Activated T-cell treated with anti-CD3 and anti-CD28 coated beads, Interleukin-2, amount 50 U/mL, for 4 hours (primary cell): ENCODE measurements at regions not wholly inside any gene's neighbourhood (a gene's known extent, or its start where the extent isn't known, plus 50 kb on each side); places are given as distances from the start of the nearest gene placed in this dataset.

Experiments used
- ATAC-seq, 2 donors: fragments of 200-7000 bp; cut with Tn5 transposase; one replicate each; pipeline ENCODE4 v1.10.0; 2021
- DNase-seq: peaks from one replicate; pipeline ENCODE4 v3.0.0-alpha.2; 2020
- H3K27me3 Mint-ChIP-seq: one replicate; pipeline ENCODE4 v1.8.0; 2021; ENCODE audit warnings: low read depth, mixed read lengths
- H3K36me3 Mint-ChIP-seq: one replicate; pipeline ENCODE4 v1.8.0; 2022; ENCODE audit warnings: mixed read lengths; ENCODE audit not compliant: insufficient read depth
- H3K4me1 Mint-ChIP-seq: one replicate; pipeline ENCODE4 v1.8.0; 2021; ENCODE audit warnings: low read depth, mixed read lengths
- H3K4me3 Mint-ChIP-seq: one replicate; pipeline ENCODE4 v1.8.0; 2021; ENCODE audit warnings: mild to moderate bottlenecking, moderate library complexity, mixed read lengths
- H3K9me3 Mint-ChIP-seq: one replicate; pipeline ENCODE4 v1.8.0; 2021; ENCODE audit warnings: mixed read lengths

DNA sequence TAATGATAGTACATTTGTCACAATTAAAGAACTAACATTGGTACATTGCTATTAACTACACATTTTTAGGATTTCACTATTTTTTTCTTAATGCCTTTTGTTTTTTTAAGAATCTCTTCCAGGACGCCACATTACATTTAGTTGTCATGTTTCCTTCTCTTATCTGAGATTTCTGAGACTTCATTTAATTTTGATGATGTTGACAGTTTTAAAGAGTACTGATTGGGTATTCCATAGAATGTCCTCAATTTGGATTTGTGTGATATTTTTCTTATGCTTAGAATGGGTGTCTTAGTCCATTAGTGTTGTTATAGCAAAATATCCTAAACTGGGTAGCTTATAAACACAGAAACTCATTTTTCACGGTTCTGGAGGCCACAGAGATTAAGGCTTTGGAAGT, 1095.5 kb upstream of the LCORL start:
- DNase-seq = no peak
- no peaks in the 10 kb centered on the region for H3K9me3 Mint-ChIP-seq
- H3K4me1 Mint-ChIP-seq = no peaks in the 10 kb centered on the region
- H3K36me3 Mint-ChIP-seq = no peaks in the 10 kb centered on the region
- H3K27me3 Mint-ChIP-seq = no peaks in the 10 kb centered on the region
- ATAC-seq = no peak
- H3K4me3 Mint-ChIP-seq = no peak overlapping the region

DNA sequence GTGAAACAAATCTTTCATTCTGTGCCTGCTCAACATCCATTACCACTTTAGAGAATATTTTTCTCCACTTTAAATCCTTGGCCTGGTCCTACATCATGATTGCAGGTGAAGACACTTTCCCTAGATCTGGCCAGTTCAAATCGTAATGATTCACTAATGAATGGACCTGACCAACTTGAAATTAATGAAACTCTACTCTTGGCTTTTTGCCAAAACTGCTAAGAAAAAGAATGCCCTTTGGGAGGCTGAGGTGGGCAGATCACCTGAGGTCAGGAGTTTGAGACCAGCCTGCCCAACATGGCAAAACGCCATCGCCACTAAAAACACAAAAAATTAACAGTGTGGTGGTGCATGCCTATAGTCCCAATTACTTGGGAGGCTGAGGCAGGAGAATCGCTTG, 1082.6 kb upstream of the LCORL start:
- Mint-ChIP-seq H3K36me3 (no peaks in the 10 kb centered on the region), H3K9me3 (peaks cover 17% of the 10 kb centered on the region), H3K4me1 (no peaks in the 10 kb centered on the region), H3K4me3 (no peak overlapping the region), H3K27me3 (no peaks in the 10 kb centered on the region)
- DNase-seq = no peak
- ATAC-seq = no peak

DNA sequence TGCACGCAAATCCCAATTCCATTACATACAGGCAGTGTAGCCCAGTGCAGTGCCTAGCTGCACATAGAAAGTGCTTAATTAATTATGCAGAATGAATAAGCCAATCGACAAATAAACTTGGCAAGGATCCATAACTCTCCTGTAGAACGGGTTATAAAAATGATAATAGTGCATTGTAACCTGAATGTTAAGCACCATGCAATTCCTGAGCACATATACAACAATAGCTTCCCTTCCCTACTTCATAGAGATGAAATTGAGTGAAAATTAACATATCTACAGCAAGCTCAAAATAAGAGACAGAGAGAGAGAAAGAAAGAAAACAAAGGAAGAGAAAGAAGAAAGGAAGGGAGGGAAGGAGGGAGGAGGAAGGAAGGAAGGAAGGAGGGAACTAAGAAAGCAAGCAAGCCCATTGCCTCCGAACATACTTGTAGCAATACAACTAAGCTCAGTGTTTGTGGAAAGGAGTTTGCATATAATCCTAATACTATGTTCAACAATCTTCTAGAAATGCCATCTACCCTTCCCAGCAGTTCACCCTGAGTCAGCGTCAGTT, 1074.0 kb upstream of the LCORL start:
- ATAC-seq (no peak), DNase-seq (no peak)
- H3K9me3 Mint-ChIP-seq = peaks cover 15% of the 10 kb centered on the region
- no peaks in the 10 kb centered on the region for H3K4me1 Mint-ChIP-seq
- no peaks in the 10 kb centered on the region for H3K36me3 Mint-ChIP-seq
- no peaks in the 10 kb centered on the region for H3K27me3 Mint-ChIP-seq
- no peak overlapping the region for H3K4me3 Mint-ChIP-seq

DNA sequence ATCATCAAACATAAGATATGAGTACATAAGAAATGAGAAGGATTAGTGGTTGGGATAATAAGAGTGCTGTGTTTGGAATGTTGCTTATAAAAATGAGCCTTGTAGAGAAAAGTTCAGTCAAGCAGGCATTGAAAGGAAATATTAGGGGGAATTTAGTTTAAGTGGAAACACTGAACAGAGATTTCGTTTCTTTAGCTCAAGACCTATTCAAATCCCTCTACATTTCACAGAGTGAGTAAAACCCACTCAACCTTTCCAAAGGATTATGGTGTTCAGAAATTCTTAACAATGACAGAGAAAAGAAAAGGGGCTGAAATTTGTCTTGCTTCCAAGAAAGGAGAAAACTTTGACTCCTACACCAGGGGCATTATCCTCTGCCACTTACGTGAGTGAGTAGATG, 1072.4 kb upstream of the LCORL start:
- ATAC-seq = no peak
- DNase-seq = no peak
- Mint-ChIP-seq H3K9me3 (peaks cover 15% of the 10 kb centered on the region), H3K27me3 (no peaks in the 10 kb centered on the region), H3K4me1 (no peaks in the 10 kb centered on the region), H3K36me3 (no peaks in the 10 kb centered on the region), H3K4me3 (no peak overlapping the region)

DNA sequence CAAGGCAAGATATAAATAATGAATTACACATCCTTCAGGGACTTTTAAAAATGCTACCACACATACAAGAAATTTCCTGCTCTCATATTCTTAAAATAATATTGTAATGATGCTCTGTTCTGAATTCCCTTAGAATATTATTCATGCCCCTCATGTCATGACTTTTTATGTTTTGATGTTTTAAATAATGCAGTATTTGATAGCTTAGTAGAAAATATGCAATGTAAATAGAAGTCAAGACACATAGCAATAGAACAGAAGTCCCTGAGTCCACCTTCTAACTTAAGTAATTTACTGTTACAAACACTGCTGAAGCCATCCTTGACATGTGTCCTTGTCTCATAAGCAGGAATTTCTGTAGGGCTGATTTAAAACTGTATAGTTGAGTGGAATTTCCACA, 1071.2 kb upstream of the LCORL start:
- H3K27me3 Mint-ChIP-seq = no peaks in the 10 kb centered on the region
- DNase-seq = no peak
- no peaks in the 10 kb centered on the region for H3K36me3 Mint-ChIP-seq
- no peaks in the 10 kb centered on the region for H3K4me1 Mint-ChIP-seq
- no peak for ATAC-seq
- H3K4me3 Mint-ChIP-seq = no peak overlapping the region
- peaks cover 13% of the 10 kb centered on the region for H3K9me3 Mint-ChIP-seq

DNA sequence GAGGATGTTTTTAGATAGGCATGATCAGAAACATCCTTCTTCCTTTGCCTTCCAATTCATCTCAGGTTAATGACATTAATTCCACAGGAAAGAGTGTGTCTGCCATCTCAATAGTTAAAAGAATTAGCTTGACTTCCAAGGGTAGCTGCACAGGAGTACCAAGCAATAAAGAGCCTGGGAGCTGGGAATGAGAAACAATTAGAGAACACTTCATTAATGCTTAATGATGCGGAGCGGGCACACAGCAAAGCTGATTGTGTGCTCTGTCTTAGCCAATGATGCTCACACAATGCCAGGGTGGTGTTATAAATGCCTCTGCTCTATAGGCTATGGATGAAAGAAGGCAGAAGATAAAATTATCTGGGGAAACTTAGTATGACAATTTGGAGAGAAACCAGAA, 1052.5 kb upstream of the LCORL start:
- no peak for DNase-seq
- Mint-ChIP-seq H3K27me3 (no peaks in the 10 kb centered on the region), H3K4me3 (no peak overlapping the region), H3K4me1 (no peaks in the 10 kb centered on the region), H3K9me3 (peaks cover 6% of the 10 kb centered on the region), H3K36me3 (no peaks in the 10 kb centered on the region)
- ATAC-seq = no peak

DNA sequence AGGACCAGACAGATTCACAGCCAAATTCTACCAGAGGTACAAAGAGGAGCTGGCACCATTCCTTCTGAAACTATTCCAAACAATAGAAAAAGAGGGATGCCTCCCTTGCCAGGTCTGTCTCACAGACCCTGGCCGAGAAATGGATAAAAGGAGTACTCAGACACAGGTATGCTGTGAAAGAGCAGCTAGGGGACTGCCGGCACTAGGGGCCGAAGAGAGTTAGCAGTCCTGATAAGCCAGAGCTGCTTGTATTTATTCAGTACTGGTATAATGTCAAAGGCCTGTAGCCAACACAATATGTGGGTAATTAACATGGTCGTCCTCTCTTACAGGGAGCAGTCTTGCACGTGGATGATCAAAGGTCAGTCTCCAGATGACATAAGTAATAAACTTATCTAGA, 1042.1 kb upstream of the LCORL start:
- ATAC-seq (no peak), DNase-seq (no peak)
- Mint-ChIP-seq H3K4me1 (no peaks in the 10 kb centered on the region), H3K9me3 (peaks cover 31% of the 10 kb centered on the region), H3K4me3 (no peak overlapping the region), H3K27me3 (no peaks in the 10 kb centered on the region), H3K36me3 (no peaks in the 10 kb centered on the region)

DNA sequence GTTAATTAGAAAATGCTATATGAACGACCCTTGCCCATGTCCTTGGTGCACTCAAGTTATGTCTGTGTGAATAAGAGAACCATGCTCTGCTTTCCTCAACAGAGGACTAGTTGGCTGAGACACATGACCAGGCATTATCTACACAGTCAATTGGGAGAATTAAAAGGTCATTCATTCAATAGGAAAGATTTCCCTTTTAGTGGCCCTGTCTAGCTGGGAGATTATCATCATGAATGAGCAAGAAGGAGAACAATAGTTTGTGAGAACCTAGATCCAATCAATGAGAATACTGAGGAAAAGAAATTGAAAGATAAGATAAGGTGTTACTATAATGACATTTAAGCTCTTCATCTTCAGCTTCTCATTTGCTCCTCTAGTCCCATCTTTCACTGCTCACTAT, 1033.4 kb upstream of the LCORL start:
- ATAC-seq (no peak), DNase-seq (no peak)
- no peaks in the 10 kb centered on the region for H3K4me1 Mint-ChIP-seq
- no peaks in the 10 kb centered on the region for H3K27me3 Mint-ChIP-seq
- H3K9me3 Mint-ChIP-seq = peaks cover 17% of the 10 kb centered on the region
- H3K36me3 Mint-ChIP-seq = no peaks in the 10 kb centered on the region
- H3K4me3 Mint-ChIP-seq = no peak overlapping the region

DNA sequence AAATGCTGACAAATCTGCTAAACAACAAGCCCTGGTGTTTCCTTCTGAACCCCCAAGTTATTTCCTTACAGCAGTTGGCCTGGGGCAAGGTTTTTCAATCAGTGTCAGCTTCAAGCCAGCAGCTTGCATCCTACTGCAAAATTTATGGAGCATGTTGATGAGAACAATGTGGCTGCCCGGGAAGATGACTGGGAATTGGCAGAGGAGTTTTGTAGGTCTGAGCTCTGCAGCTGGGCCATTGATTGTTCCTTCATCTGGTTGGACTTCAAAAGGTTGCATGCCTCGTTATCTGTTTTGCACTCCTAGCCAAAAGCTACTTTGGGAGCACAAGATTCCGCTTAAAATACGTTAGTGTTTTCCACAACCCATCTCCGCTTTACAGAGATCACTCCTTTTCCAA, 1030.3 kb upstream of the LCORL start:
- Mint-ChIP-seq H3K27me3 (no peaks in the 10 kb centered on the region), H3K36me3 (no peaks in the 10 kb centered on the region), H3K9me3 (peaks cover 17% of the 10 kb centered on the region), H3K4me3 (no peak overlapping the region), H3K4me1 (no peaks in the 10 kb centered on the region)
- DNase-seq (no peak), ATAC-seq (no peak)

DNA sequence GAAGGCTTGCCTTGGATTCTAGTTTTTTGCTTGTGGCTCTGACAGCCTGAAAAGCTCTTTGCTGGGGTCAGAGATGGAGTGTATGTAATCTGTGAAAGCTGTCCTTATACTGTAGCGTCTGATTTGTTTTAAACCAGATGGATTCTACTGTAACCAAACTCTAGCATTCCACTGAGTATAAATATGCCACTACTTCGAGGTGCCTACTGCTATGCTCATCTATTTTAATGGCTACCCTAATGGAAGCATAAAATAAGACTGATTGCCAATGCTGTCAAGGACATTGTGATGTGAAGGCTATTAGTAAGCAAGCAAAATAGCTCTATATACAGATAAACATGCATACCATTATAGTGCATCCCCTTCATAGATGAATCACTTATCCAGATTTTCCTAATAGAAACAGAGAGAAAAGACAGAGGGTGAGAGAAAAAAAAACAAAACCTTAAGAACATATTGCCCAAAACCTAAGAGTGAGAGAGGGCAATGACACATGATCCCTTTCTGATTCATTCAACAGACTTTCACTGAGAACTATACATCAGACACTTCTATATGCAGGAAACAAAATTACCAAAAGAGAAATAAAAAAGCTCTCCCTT, 1025.8 kb upstream of the LCORL start:
- Mint-ChIP-seq H3K36me3 (no peaks in the 10 kb centered on the region), H3K4me1 (no peaks in the 10 kb centered on the region), H3K27me3 (no peaks in the 10 kb centered on the region), H3K4me3 (no peak overlapping the region), H3K9me3 (peaks cover 22% of the 10 kb centered on the region)
- ATAC-seq (no peak), DNase-seq (no peak)

DNA sequence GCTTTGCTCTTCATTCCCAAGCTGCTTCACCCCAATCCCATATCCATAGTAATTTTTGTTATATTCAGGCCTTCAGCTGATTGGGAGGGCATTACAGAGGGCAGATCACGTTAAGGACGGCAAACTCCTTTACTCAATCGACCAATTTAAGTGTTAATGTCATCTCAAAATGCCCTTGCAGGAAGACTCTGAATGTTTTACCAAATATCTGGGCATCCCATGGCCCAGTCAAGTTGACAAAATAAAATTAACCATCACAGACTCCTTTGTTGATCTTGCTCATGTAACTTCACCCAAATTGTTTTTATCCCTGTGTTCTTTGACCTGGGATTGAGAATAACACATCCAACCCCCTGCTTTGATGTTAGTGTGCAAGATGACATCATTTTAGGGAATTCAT, 1018.3 kb upstream of the LCORL start:
- Mint-ChIP-seq H3K4me1 (no peaks in the 10 kb centered on the region), H3K4me3 (no peak overlapping the region), H3K27me3 (no peaks in the 10 kb centered on the region), H3K9me3 (peaks cover 18% of the 10 kb centered on the region), H3K36me3 (no peaks in the 10 kb centered on the region)
- no peak for DNase-seq
- no peak for ATAC-seq

DNA sequence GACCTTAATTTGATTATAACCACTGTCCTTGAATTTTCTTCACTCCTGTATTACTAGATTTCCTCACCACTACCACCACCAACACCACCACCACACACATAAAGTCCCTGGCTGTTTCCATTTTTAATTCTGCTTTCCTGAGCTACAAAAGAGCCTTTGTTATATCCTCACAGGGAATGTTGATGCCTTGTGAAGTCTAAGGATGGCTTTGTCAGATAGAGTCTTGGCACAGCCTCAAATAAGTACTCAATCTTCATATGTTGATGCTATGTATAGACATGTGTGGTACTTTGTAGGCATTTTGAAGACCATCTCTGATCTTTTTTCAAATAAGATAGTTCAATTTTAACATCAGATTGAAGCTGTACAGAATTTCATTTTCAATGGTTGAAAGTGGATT, 1016.7 kb upstream of the LCORL start:
- peaks cover 14% of the 10 kb centered on the region for H3K9me3 Mint-ChIP-seq
- H3K36me3 Mint-ChIP-seq = no peaks in the 10 kb centered on the region
- ATAC-seq = no peak

DNA sequence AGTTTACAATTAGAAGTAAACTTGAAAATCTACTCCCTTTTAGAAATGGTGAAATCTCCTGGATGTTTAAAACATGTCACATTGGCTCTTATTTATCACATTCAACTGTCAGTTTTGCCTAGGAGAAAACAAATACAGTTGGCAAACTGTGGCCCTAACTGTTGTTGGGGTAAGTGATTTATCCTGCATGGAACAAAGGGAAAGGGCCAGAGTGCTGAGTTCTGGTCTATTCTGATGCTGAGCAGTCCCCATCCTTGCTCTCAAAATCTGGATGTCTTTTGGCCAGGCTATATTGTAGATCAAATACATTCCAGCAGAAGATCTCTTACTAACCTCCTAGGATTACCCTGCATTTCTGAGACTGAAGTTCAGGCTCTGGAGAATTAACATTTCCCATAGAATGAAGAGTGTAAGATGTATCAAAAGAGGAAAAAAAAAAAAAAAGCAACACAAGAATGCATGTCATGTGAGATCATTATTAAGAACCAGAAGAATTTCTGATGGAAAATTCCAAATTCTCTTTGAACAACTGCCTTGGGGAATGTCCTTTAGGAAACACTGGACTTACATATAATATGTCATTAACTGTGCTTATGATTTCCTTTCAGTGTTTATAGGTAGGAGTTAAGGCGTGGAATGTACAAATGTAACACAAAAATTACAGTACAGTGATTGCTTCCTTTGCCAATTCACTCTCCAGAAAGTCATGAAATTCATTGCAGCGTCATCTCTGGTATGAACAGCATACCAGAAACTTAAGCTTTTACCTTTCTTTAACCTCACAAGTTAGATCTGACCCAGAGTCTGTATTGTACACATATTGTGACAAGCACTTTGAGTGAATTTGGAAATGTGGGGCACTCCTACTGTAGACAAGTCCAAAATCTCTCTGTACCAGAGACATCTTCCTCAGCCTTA, 1012.5 kb upstream of the LCORL start:
- H3K4me1 Mint-ChIP-seq = no peaks in the 10 kb centered on the region
- H3K9me3 Mint-ChIP-seq = peaks cover 20% of the 10 kb centered on the region
- DNase-seq (no peak), ATAC-seq (no peak)
- H3K4me3 Mint-ChIP-seq = no peak overlapping the region
- no peaks in the 10 kb centered on the region for H3K27me3 Mint-ChIP-seq
- no peaks in the 10 kb centered on the region for H3K36me3 Mint-ChIP-seq

More for the DNA sequence above, 1016.7 kb upstream of the LCORL start:
- no peak overlapping the region for H3K4me3 Mint-ChIP-seq
- no peaks in the 10 kb centered on the region for H3K4me1 Mint-ChIP-seq
- no peak for DNase-seq
- no peaks in the 10 kb centered on the region for H3K27me3 Mint-ChIP-seq

DNA sequence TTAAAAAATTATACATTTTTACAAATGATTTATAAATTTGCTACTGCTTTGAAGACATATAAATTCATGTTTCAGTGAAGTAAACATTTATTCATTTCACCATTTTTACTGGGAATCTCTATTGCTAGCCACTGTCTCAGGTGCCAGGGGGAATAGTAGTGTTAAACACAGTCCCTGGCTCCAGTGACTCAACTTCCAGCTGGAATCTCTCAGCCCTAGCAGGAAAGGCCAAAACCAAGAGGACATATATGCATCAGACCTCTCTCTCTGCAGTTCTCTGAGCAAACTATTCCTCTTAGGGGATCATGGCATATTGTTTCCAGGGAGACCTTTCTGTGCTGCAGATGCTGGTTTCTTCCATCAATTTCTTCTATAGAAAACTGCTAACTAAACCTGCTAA, 1009.0 kb upstream of the LCORL start:
- no peaks in the 10 kb centered on the region for H3K4me1 Mint-ChIP-seq
- H3K36me3 Mint-ChIP-seq = no peaks in the 10 kb centered on the region
- peaks cover 19% of the 10 kb centered on the region for H3K9me3 Mint-ChIP-seq
- no peak for DNase-seq
- H3K4me3 Mint-ChIP-seq = no peak overlapping the region
- H3K27me3 Mint-ChIP-seq = no peaks in the 10 kb centered on the region
- ATAC-seq = no peak

DNA sequence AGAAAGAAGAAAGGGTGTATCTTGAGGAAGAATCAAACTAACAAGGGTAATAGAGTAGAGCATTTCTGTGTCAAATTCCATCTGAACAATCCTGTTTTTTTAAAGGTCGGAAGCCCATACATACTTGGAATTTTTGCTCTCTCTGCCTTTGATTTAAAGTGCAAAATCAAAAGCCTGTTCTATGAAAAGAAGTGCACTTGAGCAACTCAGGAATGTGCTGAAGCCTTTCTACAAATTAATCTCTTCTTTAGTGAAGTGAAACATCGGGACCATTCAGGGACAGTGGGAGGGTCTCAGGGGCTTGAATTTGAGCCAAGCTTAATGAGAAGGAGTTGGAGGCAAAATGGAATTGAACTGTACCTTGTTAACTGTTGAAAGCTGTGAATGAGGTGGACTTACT, 1008.5 kb upstream of the LCORL start:
- ATAC-seq (no peak), DNase-seq (no peak)
- no peak overlapping the region for H3K4me3 Mint-ChIP-seq
- H3K4me1 Mint-ChIP-seq = no peaks in the 10 kb centered on the region
- H3K36me3 Mint-ChIP-seq = no peaks in the 10 kb centered on the region
- H3K9me3 Mint-ChIP-seq = peaks cover 24% of the 10 kb centered on the region
- H3K27me3 Mint-ChIP-seq = no peaks in the 10 kb centered on the region
